IgD-negative memory B cell (primary cell): ENCODE measurements at regions not wholly inside any gene's neighbourhood (a gene's known extent, or its start where the extent isn't known, plus 50 kb on each side); places are given as distances from the start of the nearest gene placed in this dataset.
"Not testable (repeated sequence)": the region's sequence is repeated elsewhere in the genome, so short reads cannot be mapped to it uniquely, and the experiment has no call there.

ENCODE experiments used
- H3K27ac Mint-ChIP-seq, 3 donors: one replicate each; pipeline ENCODE4 v1.8.0; 2020 to 2022; ENCODE audit warnings: mild to moderate bottlenecking in 3 of 3, mixed read lengths in 3 of 3, moderate library complexity in 1 of 3
- H3K27me3 Mint-ChIP-seq: one replicate; pipeline ENCODE4 v1.8.0; 2021; ENCODE audit warnings: mixed read lengths
- H3K36me3 Mint-ChIP-seq: one replicate; pipeline ENCODE4 v1.8.0; 2020; ENCODE audit warnings: mild to moderate bottlenecking, mixed read lengths
- H3K4me1 Mint-ChIP-seq, 3 donors: one replicate each; pipeline ENCODE4 v1.8.0; 2020 to 2022; ENCODE audit warnings: mixed read lengths in 3 of 3, mild to moderate bottlenecking in 1 of 3
- H3K4me3 Mint-ChIP-seq, 4 donors: one replicate each; pipeline ENCODE4 v1.8.0; 2020 to 2022; ENCODE audit warnings: mild to moderate bottlenecking in 4 of 4, mixed read lengths in 4 of 4, moderate library complexity in 3 of 4
- H3K9me3 Mint-ChIP-seq, 3 donors: one replicate each; pipeline ENCODE4 v1.8.0; 2020 to 2021; ENCODE audit warnings: mixed read lengths in 3 of 3, mild to moderate bottlenecking in 1 of 3

GRCh38 chr11:38138972-38139371 is 1540.9 kb upstream of the RAG2 start:
- Mint-ChIP-seq H3K4me3 (no peak overlapping the region), H3K4me1 (no peaks in the 10 kb centered on the region), H3K9me3 (peaks cover 1 to 24% (median 5%) of the 10 kb centered on the region in 3 donors), H3K27me3 (no peaks in the 10 kb centered on the region), H3K27ac (no peak overlapping the region), H3K36me3 (no peaks in the 10 kb centered on the region)

- Mint-ChIP-seq H3K27me3 (no peaks in the 10 kb centered on the region), H3K4me1 (no peaks in the 10 kb centered on the region), H3K4me3 (no peak overlapping the region), H3K36me3 (no peaks in the 10 kb centered on the region), H3K9me3 (peaks cover 1 to 24% (median 5%) of the 10 kb centered on the region in 3 donors), H3K27ac (no peak overlapping the region)
Measured at GRCh38 chr11:38136887-38137286, 1538.9 kb upstream of the RAG2 start.

GRCh38 chr11:38131535-38131934 is 1533.5 kb upstream of the RAG2 start:
- no peak overlapping the region for H3K4me3 Mint-ChIP-seq

GRCh38 chr11:38130976-38131375 is 1532.9 kb upstream of the RAG2 start:
- Mint-ChIP-seq H3K27me3 (no peaks in the 10 kb centered on the region), H3K4me3 (no peak overlapping the region), H3K27ac (no peak overlapping the region), H3K36me3 (no peaks in the 10 kb centered on the region), H3K4me1 (no peaks in the 10 kb centered on the region), H3K9me3 (peaks cover 0 to 3% (median 0%) of the 10 kb centered on the region in 3 donors)

More at GRCh38 chr11:38131535-38131934, 1533.5 kb upstream of the RAG2 start:
- H3K27me3 Mint-ChIP-seq: no peaks in the 10 kb centered on the region
- H3K4me1 Mint-ChIP-seq: no peaks in the 10 kb centered on the region
- no peak overlapping the region for H3K27ac Mint-ChIP-seq
- H3K36me3 Mint-ChIP-seq: no peaks in the 10 kb centered on the region
- H3K9me3 Mint-ChIP-seq: peaks cover 0 to 3% (median 0%) of the 10 kb centered on the region in 3 donors

- Mint-ChIP-seq H3K9me3 (peaks cover 0 to 3% (median 0%) of the 10 kb centered on the region in 3 donors), H3K4me1 (no peaks in the 10 kb centered on the region), H3K4me3 (no peak overlapping the region), H3K27me3 (no peaks in the 10 kb centered on the region), H3K36me3 (no peaks in the 10 kb centered on the region), H3K27ac (no peak overlapping the region)
Measured at GRCh38 chr11:38130514-38130913, 1532.5 kb upstream of the RAG2 start.

GRCh38 chr11:38123673-38124072 is 1525.6 kb upstream of the RAG2 start:
- Mint-ChIP-seq H3K4me1 (no peaks in the 10 kb centered on the region), H3K27me3 (no peaks in the 10 kb centered on the region), H3K9me3 (peaks cover 2 to 13% (median 2%) of the 10 kb centered on the region in 3 donors), H3K36me3 (no peaks in the 10 kb centered on the region), H3K27ac (no peak overlapping the region), H3K4me3 (no peak overlapping the region)

- not testable (repeated sequence) for H3K36me3 Mint-ChIP-seq, H3K9me3 Mint-ChIP-seq, H3K4me1 Mint-ChIP-seq, H3K27me3 Mint-ChIP-seq, H3K4me3 Mint-ChIP-seq, H3K27ac Mint-ChIP-seq
Measured at GRCh38 chr11:38116616-38117015, 1518.6 kb upstream of the RAG2 start.

- not testable (repeated sequence) for H3K27ac Mint-ChIP-seq, H3K27me3 Mint-ChIP-seq, H3K4me3 Mint-ChIP-seq, H3K36me3 Mint-ChIP-seq, H3K9me3 Mint-ChIP-seq, H3K4me1 Mint-ChIP-seq
Measured at GRCh38 chr11:38115381-38115780, 1517.3 kb upstream of the RAG2 start.

GRCh38 chr11:38100836-38101462 is 1502.9 kb upstream of the RAG2 start:
- Mint-ChIP-seq H3K27ac (no peak overlapping the region), H3K4me1 (no peaks in the 10 kb centered on the region), H3K9me3 (peaks cover 2 to 13% (median 4%) of the 10 kb centered on the region in 3 donors), H3K4me3 (no peak overlapping the region), H3K27me3 (no peaks in the 10 kb centered on the region), H3K36me3 (peaks cover 1% of the 10 kb centered on the region)

GRCh38 chr11:38095268-38095667 is 1497.2 kb upstream of the RAG2 start:
- Mint-ChIP-seq H3K27ac (no peak overlapping the region), H3K36me3 (peaks cover 1% of the 10 kb centered on the region), H3K27me3 (no peaks in the 10 kb centered on the region), H3K9me3 (peaks cover 2 to 24% (median 6%) of the 10 kb centered on the region in 3 donors), H3K4me1 (peaks cover 0 to 2% (median 0%) of the 10 kb centered on the region in 3 donors), H3K4me3 (no peak overlapping the region)

- Mint-ChIP-seq H3K9me3 (peaks cover 2 to 16% (median 8%) of the 10 kb centered on the region in 3 donors), H3K36me3 (no peaks in the 10 kb centered on the region)
Measured at GRCh38 chr11:38089726-38090125, 1491.7 kb upstream of the RAG2 start.

GRCh38 chr11:38060920-38061319 is 1462.9 kb upstream of the RAG2 start:
- H3K4me1 Mint-ChIP-seq: no peaks in the 10 kb centered on the region
- H3K9me3 Mint-ChIP-seq: peaks cover 5 to 16% (median 15%) of the 10 kb centered on the region in 3 donors
- H3K27me3 Mint-ChIP-seq: no peaks in the 10 kb centered on the region
- H3K4me3 Mint-ChIP-seq: no peak overlapping the region
- H3K27ac Mint-ChIP-seq: no peak overlapping the region
- H3K36me3 Mint-ChIP-seq: no peaks in the 10 kb centered on the region

More at GRCh38 chr11:38089726-38090125, 1491.7 kb upstream of the RAG2 start:
- Mint-ChIP-seq H3K27me3 (no peaks in the 10 kb centered on the region), H3K4me1 (peaks cover 0 to 2% (median 0%) of the 10 kb centered on the region in 3 donors), H3K4me3 (no peak overlapping the region), H3K27ac (no peak overlapping the region)

- Mint-ChIP-seq H3K27me3 (no peaks in the 10 kb centered on the region), H3K4me3 (no peak overlapping the region), H3K9me3 (peaks cover 3 to 15% (median 14%) of the 10 kb centered on the region in 3 donors), H3K36me3 (no peaks in the 10 kb centered on the region), H3K27ac (no peak overlapping the region), H3K4me1 (no peaks in the 10 kb centered on the region)
Measured at GRCh38 chr11:38060136-38060535, 1462.1 kb upstream of the RAG2 start.

GRCh38 chr11:38046571-38047135 is 1448.6 kb upstream of the RAG2 start:
- H3K36me3 Mint-ChIP-seq: no peaks in the 10 kb centered on the region
- H3K4me3 Mint-ChIP-seq: no peak overlapping the region
- H3K4me1 Mint-ChIP-seq: no peaks in the 10 kb centered on the region
- peaks cover 2 to 11% (median 7%) of the 10 kb centered on the region in 3 donors for H3K9me3 Mint-ChIP-seq
- no peak overlapping the region for H3K27ac Mint-ChIP-seq
- H3K27me3 Mint-ChIP-seq: no peaks in the 10 kb centered on the region

GRCh38 chr11:38043060-38043459 is 1445.0 kb upstream of the RAG2 start:
- H3K4me1 Mint-ChIP-seq: no peaks in the 10 kb centered on the region
- H3K4me3 Mint-ChIP-seq: no peak overlapping the region
- H3K27me3 Mint-ChIP-seq: no peaks in the 10 kb centered on the region
- no peak overlapping the region for H3K27ac Mint-ChIP-seq
- no peaks in the 10 kb centered on the region for H3K36me3 Mint-ChIP-seq
- H3K9me3 Mint-ChIP-seq: peaks cover 0 to 7% (median under 1%) of the 10 kb centered on the region in 3 donors

- Mint-ChIP-seq H3K4me1 (no peaks in the 10 kb centered on the region), H3K4me3 (no peak overlapping the region), H3K36me3 (no peaks in the 10 kb centered on the region), H3K9me3 (peaks cover 0 to 13% (median 3%) of the 10 kb centered on the region in 3 donors), H3K27ac (no peak overlapping the region), H3K27me3 (no peaks in the 10 kb centered on the region)
Measured at GRCh38 chr11:38038777-38039176, 1440.7 kb upstream of the RAG2 start.
